IMR-90 (cell line): ENCODE measurements at regions not wholly inside any gene's neighbourhood (a gene's known extent, or its start where the extent isn't known, plus 50 kb on each side); places are given as distances from the start of the nearest gene placed in this dataset.

ENCODE experiments used
- ATAC-seq: fragments of 200-7000 bp; cut with Tn5 transposase; 2 replicates; pipeline ENCODE4 v1.9.1; 2020; ENCODE audit warnings: low read depth, mild to moderate bottlenecking, moderate library complexity
- BruUV-seq: library from RNA; stranded (reverse); fragments of 400-500 nt; replicated peaks from 2 replicates; lab custom pipeline; 2021; lab: Mats Ljungman, UMichigan
- CTCF ChIA-PET: fragments of 300-600 bp; formaldehyde crosslinking; extraction: SDS; loops from one replicate; lab custom pipeline; 2021; ENCODE audit warnings: antibody characterized with exemption; lab: Yijun Ruan, JAX
- POLR2A ChIA-PET: fragments of 300-600 bp; sonication (Branson Sonifier 250); formaldehyde crosslinking; loops from one replicate; lab custom pipeline; 2022; ENCODE audit warnings: antibody characterized with exemption; ENCODE audit not compliant: unreplicated experiment; lab: Charles Lee
- DNase-seq: peaks from one replicate; pipeline ENCODE4 v3.0.0; 2013
- H2AFZ ChIP-seq: replicated peaks from 2 replicates; pipeline ENCODE3; 2013; ENCODE audit warnings: low read length, mild to moderate bottlenecking; ENCODE audit not compliant: poor library complexity
- H2AK5ac ChIP-seq: 2 replicates; pipeline ENCODE4 v1.6.1; 2013; ENCODE audit warnings: low read depth, low read length, inconsistent platforms
- H2AK9ac ChIP-seq: replicated peaks from 2 replicates; pipeline ENCODE3; 2013; ENCODE audit warnings: mild to moderate bottlenecking, low read depth, low read length, moderate library complexity; ENCODE audit not compliant: poor library complexity
- H2BK120ac ChIP-seq: 2 replicates; pipeline ENCODE4 v1.6.1; 2013; ENCODE audit warnings: low read depth, low read length, inconsistent platforms
- H2BK15ac ChIP-seq: 3 replicates; pipeline ENCODE4 v1.6.1; 2013; ENCODE audit warnings: low read depth, low read length, inconsistent platforms
- H2BK20ac ChIP-seq: 2 replicates; pipeline ENCODE4 v1.6.1; 2013; ENCODE audit warnings: low read depth, mild to moderate bottlenecking, inconsistent platforms, low read length, moderate library complexity
- H2BK5ac ChIP-seq: 2 replicates; pipeline ENCODE4 v1.6.1; 2013; ENCODE audit warnings: mild to moderate bottlenecking, low read depth, low read length, inconsistent platforms; ENCODE audit not compliant: poor library complexity, severe bottlenecking
- H3K14ac ChIP-seq: replicated peaks from 2 replicates; pipeline ENCODE4 v1.6.1; 2013; ENCODE audit warnings: low read depth, low read length, inconsistent platforms
- H3K18ac ChIP-seq: 2 replicates; pipeline ENCODE4 v1.6.1; 2013; ENCODE audit warnings: low read depth, low read length, control low read depth
- H3K23ac ChIP-seq: 2 replicates; pipeline ENCODE4 v1.6.1; 2013; ENCODE audit warnings: low read depth, low read length, inconsistent platforms
- H3K27ac ChIP-seq: 2 replicates; pipeline ENCODE4 v1.5.1; 2013; ENCODE audit warnings: mild to moderate bottlenecking, control low read depth, low read length; ENCODE audit not compliant: insufficient read depth
- H3K27me3 ChIP-seq: 2 replicates; pipeline ENCODE4 v1.6.1; 2013; ENCODE audit warnings: low read length; ENCODE audit not compliant: control insufficient read depth, insufficient read depth
- H3K36me3 ChIP-seq: 2 replicates; pipeline ENCODE4 v1.6.1; 2013; ENCODE audit warnings: low read length, mixed read lengths; ENCODE audit not compliant: control insufficient read depth, insufficient read depth
- H3K4ac ChIP-seq: 2 replicates; pipeline ENCODE4 v1.6.1; 2013; ENCODE audit warnings: low read depth, low read length, inconsistent platforms
- H3K4me1 ChIP-seq: 2 replicates; pipeline ENCODE4 v1.6.1; 2013; ENCODE audit warnings: low read length, mixed read lengths; ENCODE audit not compliant: control insufficient read depth, insufficient read depth
- H3K4me2 ChIP-seq: 2 replicates; pipeline ENCODE4 v1.6.1; 2013; ENCODE audit warnings: low read depth, mild to moderate bottlenecking, control low read depth, low read length, moderate library complexity
- H3K4me3 ChIP-seq: 2 replicates; pipeline ENCODE4 v1.5.1; 2013; ENCODE audit warnings: low read depth, mild to moderate bottlenecking, control low read depth, low read length, moderate library complexity; ENCODE audit not compliant: insufficient read depth
- H3K56ac ChIP-seq: 2 replicates; pipeline ENCODE4 v1.6.1; 2013; ENCODE audit warnings: low read length, inconsistent platforms; ENCODE audit not compliant: insufficient read depth; ENCODE audit errors: extremely low read depth
- H3K79me1 ChIP-seq, 2 experiments: 2 replicates each; pipeline ENCODE4 v1.6.1; 2013; ENCODE audit warnings: low read length in 2 of 2, inconsistent platforms in 1 of 2, low read depth in 1 of 2
- H3K9ac ChIP-seq: 2 replicates; pipeline ENCODE4 v1.6.1; 2013; ENCODE audit warnings: low read depth, low read length, control low read depth
- H3K9me1 ChIP-seq: 2 replicates; pipeline ENCODE4 v1.6.1; 2013; ENCODE audit warnings: low read length, inconsistent platforms; ENCODE audit not compliant: insufficient read depth
- H3K9me3 ChIP-seq: 2 replicates; pipeline ENCODE4 v1.6.1; 2013; ENCODE audit warnings: low read length; ENCODE audit not compliant: control insufficient read depth, insufficient read depth
- H4K20me1 ChIP-seq: 2 replicates; pipeline ENCODE4 v1.6.1; 2013; ENCODE audit warnings: low read length, inconsistent platforms; ENCODE audit not compliant: insufficient read depth
- H4K5ac ChIP-seq: 2 replicates; pipeline ENCODE4 v1.6.1; 2013; ENCODE audit warnings: mild to moderate bottlenecking, low read depth, low read length, control low read depth
- H4K8ac ChIP-seq, 2 experiments: 2 replicates each; pipeline ENCODE4 v1.6.1; 2013; ENCODE audit warnings: low read depth in 2 of 2, low read length in 2 of 2, control low read depth in 1 of 2, inconsistent platforms in 1 of 2
- H4K91ac ChIP-seq: 2 replicates; pipeline ENCODE4 v1.6.1; 2013; ENCODE audit warnings: low read depth, low read length, inconsistent platforms; ENCODE audit not compliant: insufficient read depth
- CHD1 ChIP-seq: IDR thresholded peaks from 2 replicates; pipeline ENCODE4 v1.6.1; 2012; ENCODE audit warnings: low read depth, low read length, improper control_type of control experiment
- SMC3 ChIP-seq: fragments of 150-350 bp; IDR thresholded peaks from 2 replicates; pipeline ENCODE4 v1.6.1; 2016; ENCODE audit warnings: low read depth, mild to moderate bottlenecking, antibody characterized with exemption, low read length, moderate library complexity
- WGBS, 2 experiments: methylation state at CpG; one replicate each; pipeline versions ENCODE4 v1.1.5 to v1.1.7; 2013; ENCODE audit warnings: missing lambda C conversion rate in 2 of 2; ENCODE audit not compliant: insufficient read length in 1 of 2; ENCODE audit errors: extremely low coverage in 2 of 2; 5-methylcytosine and 5-hydroxymethylcytosine counted together
- dilution Hi-C: fragments of 300-500 bp; cut with HindIII; formaldehyde crosslinking; loops from one replicate; pipeline ENCODE4 v1.14.3; 2018; ENCODE audit warnings: low sequenced_read_pairs; ENCODE audit not compliant: unreplicated experiment
- in situ Hi-C: fragments of 300-500 bp; cut with MboI; formaldehyde crosslinking; loops from 3 replicates; pipeline ENCODE4 v1.14.3; 2019; ENCODE audit warnings: low sequenced_read_pairs, inconsistent platforms, mixed read lengths
- intact Hi-C: fragments of 100-400 bp; cut with micrococcal nuclease; formaldehyde crosslinking; loops from 2 replicates; pipeline ENCODE4 v1.10.0; 2022

GRCh38 chr16:61165797-61166196, 870.4 kb downstream of the CDH8 start:
- Histone ChIP-seq H3K4ac (no peak overlapping the region), H3K79me1 (no peaks in the 10 kb centered on the region), H3K56ac (no peak overlapping the region), H4K8ac (no peak overlapping the region), H3K9ac (no peak overlapping the region), H4K5ac (no peak overlapping the region), H3K4me1 (no peaks in the 10 kb centered on the region), H3K9me3 (no peaks in the 10 kb centered on the region), H2BK5ac (no peak overlapping the region), H2AK5ac (no peak overlapping the region), H2AK9ac (no peak overlapping the region), H3K23ac (no peak overlapping the region), H3K27ac (no peak overlapping the region), H2BK120ac (no peak overlapping the region), H3K14ac (no peak overlapping the region), H3K36me3 (no peaks in the 10 kb centered on the region), H3K4me3 (no peak overlapping the region), H4K20me1 (no peaks in the 10 kb centered on the region), H2BK15ac (no peak overlapping the region), H2BK20ac (no peak overlapping the region), H3K27me3 (no peaks in the 10 kb centered on the region), H4K91ac (no peak overlapping the region), H3K18ac (no peak overlapping the region), H2AFZ (no peak overlapping the region), H3K4me2 (no peak overlapping the region), H3K9me1 (no peaks in the 10 kb centered on the region)
- in situ Hi-C loops: no loop called here
- POLR2A ChIA-PET: no interaction called here
- dilution Hi-C loops: no loop called here
- no peak for DNase-seq
- CTCF ChIA-PET: no interaction called here
- intact Hi-C loops: no loop called here
- no CpG with 5 or more reads among the region's 3 CpGs for WGBS, 2 experiments
- ATAC-seq: no peak
- no TSS peak for BruUV-seq
- no peak for TF ChIP-seq CHD1
- no peak for TF ChIP-seq SMC3
